SU-DHL-6 (cell line): ENCODE measurements at regions not wholly inside any gene's neighbourhood (a gene's known extent, or its start where the extent isn't known, plus 50 kb on each side); places are given as distances from the start of the nearest gene placed in this dataset.
A peak's percentile ranks its signal among the peaks of the same experiment; 100 is the strongest.

Source experiments
- H2AFZ ChIP-seq: fragments of 200-600 bp; sonication (generic); 2 replicates; pipeline ENCODE4 v1.6.1; 2014; ENCODE audit warnings: low read depth, mild to moderate bottlenecking, moderate library complexity, mixed read lengths, antibody characterized with exemption, low read length; ENCODE audit not compliant: severe bottlenecking
- H3F3A ChIP-seq: fragments of 200-600 bp; shearing (Covaris generic); 2 replicates; pipeline ENCODE4 v1.6.0; 2016; ENCODE audit warnings: antibody characterized with exemption, mild to moderate bottlenecking; ENCODE audit not compliant: insufficient read depth
- H3K27ac ChIP-seq: fragments of 200-600 bp; sonication (generic); 2 replicates; pipeline ENCODE4 v1.5.1; 2016; ENCODE audit warnings: low read depth, mild to moderate bottlenecking, low read length, moderate library complexity, mixed read lengths
- H3K27me3 ChIP-seq: fragments of 200-600 bp; sonication (generic), shearing (Covaris generic); 2 replicates; pipeline ENCODE4 v1.6.0; 2014; ENCODE audit warnings: mild to moderate bottlenecking, low read length
- H3K36me3 ChIP-seq: fragments of 200-600 bp; sonication (generic); 2 replicates; pipeline ENCODE4 v1.6.1; 2014; ENCODE audit warnings: mild to moderate bottlenecking, low read length, mixed read lengths
- H3K4me2 ChIP-seq: fragments of 300-600, 200-600 bp; shearing (Covaris generic), sonication (generic); 2 replicates; pipeline ENCODE4 v1.6.0; 2014; ENCODE audit warnings: low read length, low read depth, mild to moderate bottlenecking; ENCODE audit not compliant: poor library complexity, severe bottlenecking
- H3K4me3 ChIP-seq: fragments of 200-600 bp; sonication (generic); 2 replicates; pipeline ENCODE4 v1.5.1; 2014; ENCODE audit warnings: antibody characterized with exemption, low read length, mild to moderate bottlenecking, mixed read lengths; ENCODE audit not compliant: insufficient read depth, poor library complexity, severe bottlenecking
- H3K79me2 ChIP-seq: fragments of 200-600 bp; sonication (generic); 2 replicates; pipeline ENCODE4 v1.6.1; 2014; ENCODE audit warnings: mild to moderate bottlenecking, low read length, moderate library complexity; ENCODE audit not compliant: insufficient read depth
- H3K9ac ChIP-seq: fragments of 200-600 bp; sonication (generic); 2 replicates; pipeline ENCODE4 v1.7.0; 2014; ENCODE audit warnings: mild to moderate bottlenecking, low read length
- H3K9me2 ChIP-seq: fragments of 200-600 bp; sonication (generic); replicated peaks from 2 replicates; pipeline ENCODE4 v1.6.1; 2014; ENCODE audit warnings: low read length; ENCODE audit not compliant: insufficient read depth
- H3K9me3 ChIP-seq: fragments of 200-600 bp; sonication (generic); 2 replicates; pipeline ENCODE4 v1.6.1; 2014; ENCODE audit warnings: low read length, mixed read lengths; ENCODE audit not compliant: insufficient read depth
- H4K20me1 ChIP-seq: fragments of 200-600 bp; sonication (generic); 2 replicates; pipeline ENCODE4 v1.6.1; 2014; ENCODE audit warnings: low read depth, mild to moderate bottlenecking, antibody characterized with exemption, low read length, moderate library complexity, mixed read lengths
- CTCF ChIP-seq: fragments of 200-600 bp; sonication (generic); IDR thresholded peaks from one replicate; pipeline ENCODE4 v1.5.1; 2017; ENCODE audit warnings: antibody characterized with exemption, mild to moderate bottlenecking, low read length, moderate library complexity; ENCODE audit not compliant: insufficient read depth, poor library complexity, severe bottlenecking
- EZH2phosphoT487 ChIP-seq: fragments of 200-600 bp; sonication (generic), shearing (Covaris generic); conservative IDR thresholded peaks from 2 replicates; pipeline ENCODE4 v1.6.1; 2018; ENCODE audit warnings: mild to moderate bottlenecking, antibody characterized with exemption, low read length, moderate library complexity, mixed read lengths

GRCh38 chr12:107984973-107985372 is 144.1 kb upstream of the WSCD2 start:
- no peak overlapping the region for H3K4me2 ChIP-seq
- no peak overlapping the region for H3K9ac ChIP-seq
- no peaks in the 10 kb centered on the region for H3K9me2 ChIP-seq
- H2AFZ ChIP-seq = no peak overlapping the region
- no peaks in the 10 kb centered on the region for H3K9me3 ChIP-seq
- H3K36me3 ChIP-seq = no peaks in the 10 kb centered on the region
- H3K4me3 ChIP-seq = no peak overlapping the region
- no peak for TF ChIP-seq CTCF
- no peak for TF ChIP-seq EZH2phosphoT487
- no peak overlapping the region for H3K27ac ChIP-seq
- H4K20me1 ChIP-seq = no peaks in the 10 kb centered on the region
- no peaks in the 10 kb centered on the region for H3K27me3 ChIP-seq
- H3F3A ChIP-seq = no peaks in the 10 kb centered on the region
- no peaks in the 10 kb centered on the region for H3K79me2 ChIP-seq

GRCh38 chr12:107986183-107986582 is 142.9 kb upstream of the WSCD2 start:
- no peaks in the 10 kb centered on the region for H3K9me3 ChIP-seq
- no peaks in the 10 kb centered on the region for H3K9me2 ChIP-seq
- no peak overlapping the region for H3K4me3 ChIP-seq
- H3F3A ChIP-seq = no peaks in the 10 kb centered on the region
- no peaks in the 10 kb centered on the region for H3K36me3 ChIP-seq
- no peak overlapping the region for H3K9ac ChIP-seq
- H3K27ac ChIP-seq = no peak overlapping the region
- no peak overlapping the region for H2AFZ ChIP-seq
- no peak for TF ChIP-seq CTCF
- H4K20me1 ChIP-seq = no peaks in the 10 kb centered on the region
- no peak overlapping the region for H3K4me2 ChIP-seq
- no peaks in the 10 kb centered on the region for H3K79me2 ChIP-seq
- H3K27me3 ChIP-seq = no peaks in the 10 kb centered on the region

- Histone ChIP-seq H3K9ac (no peak overlapping the region), H3K9me3 (no peaks in the 10 kb centered on the region), H3K9me2 (no peaks in the 10 kb centered on the region), H4K20me1 (no peaks in the 10 kb centered on the region), H3K36me3 (no peaks in the 10 kb centered on the region), H2AFZ (no peak overlapping the region), H3K27ac (no peak overlapping the region), H3K4me3 (no peak overlapping the region), H3K4me2 (no peak overlapping the region), H3K79me2 (no peaks in the 10 kb centered on the region), H3K27me3 (no peaks in the 10 kb centered on the region), H3F3A (no peaks in the 10 kb centered on the region)
- TF ChIP-seq CTCF = peak; percentile 27
- TF ChIP-seq EZH2phosphoT487 = no peak
Measured at GRCh38 chr12:107990325-107990724, 138.8 kb upstream of the WSCD2 start.

- Histone ChIP-seq H4K20me1 (no peaks in the 10 kb centered on the region), H3K27me3 (no peaks in the 10 kb centered on the region), H3K27ac (no peak overlapping the region), H3K9ac (no peak overlapping the region), H3F3A (no peaks in the 10 kb centered on the region), H3K9me2 (no peaks in the 10 kb centered on the region), H3K9me3 (no peaks in the 10 kb centered on the region), H3K4me2 (no peak overlapping the region), H3K36me3 (no peaks in the 10 kb centered on the region), H3K4me3 (no peak overlapping the region), H2AFZ (no peak overlapping the region), H3K79me2 (no peaks in the 10 kb centered on the region)
- no peak for TF ChIP-seq CTCF
- TF ChIP-seq EZH2phosphoT487 = no peak
Measured at GRCh38 chr12:107992029-107992428, 137.1 kb upstream of the WSCD2 start.
